Parathyroid adenoma (tissue), 2 donors: ENCODE measurements at regions not wholly inside any gene's neighbourhood (a gene's known extent, or its start where the extent isn't known, plus 50 kb on each side); places are given as distances from the start of the nearest gene placed in this dataset.

Source experiments
- H2AFZ ChIP-seq: fragments of 300-600 bp; sonication (generic); one replicate; pipeline ENCODE4 v1.7.0; 2017; ENCODE audit warnings: antibody characterized with exemption, mild to moderate bottlenecking
- H3K27ac ChIP-seq: fragments of 300-600 bp; sonication (generic); one replicate; pipeline ENCODE4 v1.7.0; 2017
- H3K27me3 ChIP-seq: fragments of 300-600 bp; sonication (generic); one replicate; pipeline ENCODE4 v1.7.0; 2017; ENCODE audit warnings: low read length; ENCODE audit not compliant: control insufficient read depth, insufficient read depth
- H3K36me3 ChIP-seq: fragments of 300-600 bp; sonication (generic); one replicate; pipeline ENCODE4 v1.7.0; 2017; ENCODE audit warnings: low read length; ENCODE audit not compliant: control insufficient read depth, insufficient read depth
- H3K4me1 ChIP-seq: fragments of 300-600 bp; sonication (generic); one replicate; pipeline ENCODE4 v1.7.0; 2017; ENCODE audit warnings: control low read depth
- H3K4me2 ChIP-seq: fragments of 300-600 bp; sonication (generic); one replicate; pipeline ENCODE4 v1.7.0; 2017; ENCODE audit warnings: low read length
- H3K4me3 ChIP-seq: fragments of 300-600 bp; sonication (generic); one replicate; pipeline ENCODE4 v1.7.0; 2017; ENCODE audit warnings: low read depth, low read length
- H3K79me2 ChIP-seq: fragments of 300-600 bp; sonication (generic); one replicate; pipeline ENCODE4 v1.7.0; 2017; ENCODE audit warnings: control low read depth
- H3K9ac ChIP-seq: fragments of 300-600 bp; sonication (generic); one replicate; pipeline ENCODE4 v1.7.0; 2017; ENCODE audit warnings: mild to moderate bottlenecking
- H3K9me3 ChIP-seq: fragments of 300-600 bp; sonication (generic); one replicate; pipeline ENCODE4 v1.7.0; 2017; ENCODE audit warnings: low read length; ENCODE audit not compliant: control insufficient read depth
- TF ChIP-seq, protein P1 (sequence below): fragments of 300-600 bp; sonication (generic); IDR thresholded peaks from one replicate; pipeline ENCODE4 v1.7.0; 2017; ENCODE audit warnings: antibody characterized with exemption, mild to moderate bottlenecking
- donor health status: primary hyperparathyroidism.

- H3K4me3 ChIP-seq, result no peak overlapping the region
- no peak overlapping the region for H3K9ac ChIP-seq
- no peak overlapping the region for H2AFZ ChIP-seq
- H3K4me2 ChIP-seq, result no peak overlapping the region
- no peak overlapping the region for H3K27ac ChIP-seq
- no peaks in the 10 kb centered on the region for H3K79me2 ChIP-seq
- peaks cover 22% of the 10 kb centered on the region for H3K4me1 ChIP-seq
- H3K27me3 ChIP-seq, result no peaks in the 10 kb centered on the region
- H3K9me3 ChIP-seq, result no peaks in the 10 kb centered on the region
- H3K36me3 ChIP-seq, result no peaks in the 10 kb centered on the region
- TF ChIP-seq, protein P1, sequence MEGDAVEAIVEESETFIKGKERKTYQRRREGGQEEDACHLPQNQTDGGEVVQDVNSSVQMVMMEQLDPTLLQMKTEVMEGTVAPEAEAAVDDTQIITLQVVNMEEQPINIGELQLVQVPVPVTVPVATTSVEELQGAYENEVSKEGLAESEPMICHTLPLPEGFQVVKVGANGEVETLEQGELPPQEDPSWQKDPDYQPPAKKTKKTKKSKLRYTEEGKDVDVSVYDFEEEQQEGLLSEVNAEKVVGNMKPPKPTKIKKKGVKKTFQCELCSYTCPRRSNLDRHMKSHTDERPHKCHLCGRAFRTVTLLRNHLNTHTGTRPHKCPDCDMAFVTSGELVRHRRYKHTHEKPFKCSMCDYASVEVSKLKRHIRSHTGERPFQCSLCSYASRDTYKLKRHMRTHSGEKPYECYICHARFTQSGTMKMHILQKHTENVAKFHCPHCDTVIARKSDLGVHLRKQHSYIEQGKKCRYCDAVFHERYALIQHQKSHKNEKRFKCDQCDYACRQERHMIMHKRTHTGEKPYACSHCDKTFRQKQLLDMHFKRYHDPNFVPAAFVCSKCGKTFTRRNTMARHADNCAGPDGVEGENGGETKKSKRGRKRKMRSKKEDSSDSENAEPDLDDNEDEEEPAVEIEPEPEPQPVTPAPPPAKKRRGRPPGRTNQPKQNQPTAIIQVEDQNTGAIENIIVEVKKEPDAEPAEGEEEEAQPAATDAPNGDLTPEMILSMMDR, result no peak
Measured at GRCh38 chr12:68449196-68449595, 117.0 kb upstream of the MDM1 start.

- Histone ChIP-seq H3K9me3 (no peaks in the 10 kb centered on the region), H3K4me2 (no peak overlapping the region), H2AFZ (peak overlapping the region; percentile 5), H3K79me2 (no peaks in the 10 kb centered on the region), H3K27ac (peak overlapping the region; percentile 2), H3K36me3 (no peaks in the 10 kb centered on the region), H3K4me3 (no peak overlapping the region), H3K4me1 (peaks cover 17% of the 10 kb centered on the region), H3K27me3 (no peaks in the 10 kb centered on the region), H3K9ac (no peak overlapping the region)
- TF ChIP-seq, protein P1, result no peak
Measured at GRCh38 chr12:68450947-68451260, 118.7 kb upstream of the MDM1 start.

- H3K36me3 ChIP-seq, result no peaks in the 10 kb centered on the region
- TF ChIP-seq, protein P1, result no peak
- H3K79me2 ChIP-seq, result no peaks in the 10 kb centered on the region
- H3K9ac ChIP-seq, result no peak overlapping the region
- peak overlapping the region; percentile 37 for H3K27ac ChIP-seq
- no peaks in the 10 kb centered on the region for H3K9me3 ChIP-seq
- no peak overlapping the region for H3K4me2 ChIP-seq
- peak overlapping the region; percentile 6 for H2AFZ ChIP-seq
- H3K27me3 ChIP-seq, result no peaks in the 10 kb centered on the region
- peaks cover 16% of the 10 kb centered on the region for H3K4me1 ChIP-seq
- no peak overlapping the region for H3K4me3 ChIP-seq
Measured at GRCh38 chr12:68451261-68452077, 119.3 kb upstream of the MDM1 start.

- H3K4me1 ChIP-seq, result peaks cover 14% of the 10 kb centered on the region
- TF ChIP-seq, protein P1, result no peak
- H3K4me2 ChIP-seq, result no peak overlapping the region
- no peaks in the 10 kb centered on the region for H3K27me3 ChIP-seq
- H3K9ac ChIP-seq, result no peak overlapping the region
- H3K79me2 ChIP-seq, result no peaks in the 10 kb centered on the region
- H3K4me3 ChIP-seq, result no peak overlapping the region
- peak overlapping the region; percentile 37 for H3K27ac ChIP-seq
- no peaks in the 10 kb centered on the region for H3K9me3 ChIP-seq
- H3K36me3 ChIP-seq, result no peaks in the 10 kb centered on the region
- peak overlapping the region; percentile 55 for H2AFZ ChIP-seq
Measured at GRCh38 chr12:68452078-68452715, 120.0 kb upstream of the MDM1 start.
